ENCODE measurements at regions not wholly inside any gene's neighbourhood (a gene's known extent, or its start where the extent isn't known, plus 50 kb on each side); places are given as distances from the start of the nearest gene placed in this dataset.
"Not testable (repeated sequence)": the region's sequence is repeated elsewhere in the genome, so short reads cannot be mapped to it uniquely, and the experiment has no call there.

- no peak for DNase-seq (ENCODE audit: low read depth)
Observed at GRCh38 chr7:15049157-15049556, 146.6 kb upstream of the DGKB start.

GRCh38 chr7:15046861-15047260 is 144.3 kb upstream of the DGKB start:
- DNase-seq (ENCODE audit: low read depth): no peak

- DNase-seq (ENCODE audit: low read depth): no peak
Observed at GRCh38 chr7:15043931-15044330, 141.4 kb upstream of the DGKB start.

GRCh38 chr7:15042285-15043065 is 139.9 kb upstream of the DGKB start:
- no peak for DNase-seq (ENCODE audit: low read depth)

GRCh38 chr7:15041226-15041625 is 138.7 kb upstream of the DGKB start:
- no peak for DNase-seq (ENCODE audit: low read depth)

GRCh38 chr7:15035814-15036213 is 133.3 kb upstream of the DGKB start:
- DNase-seq (ENCODE audit: low read depth): no peak

- DNase-seq (ENCODE audit: low read depth): no peak
Observed at GRCh38 chr7:15033039-15033438, 130.5 kb upstream of the DGKB start.

- no peak for DNase-seq (ENCODE audit: low read depth)
Observed at GRCh38 chr7:15018981-15019380, 116.4 kb upstream of the DGKB start.

GRCh38 chr7:15016766-15017165 is 114.2 kb upstream of the DGKB start:
- no peak for DNase-seq (ENCODE audit: low read depth)

GRCh38 chr7:15016315-15016667 is 113.7 kb upstream of the DGKB start:
- no peak for DNase-seq (ENCODE audit: low read depth)

- peak; percentile 36 for DNase-seq (ENCODE audit: low read depth)
Observed at GRCh38 chr7:15015545-15016314, 113.2 kb upstream of the DGKB start.

GRCh38 chr7:15012135-15012534 is 109.6 kb upstream of the DGKB start:
- no peak for DNase-seq (ENCODE audit: low read depth)

GRCh38 chr7:15011289-15011688 is 108.7 kb upstream of the DGKB start:
- no peak for DNase-seq (ENCODE audit: low read depth)

GRCh38 chr7:15007507-15007906 is 105.0 kb upstream of the DGKB start:
- peak; percentile 2 for DNase-seq (ENCODE audit: low read depth)

GRCh38 chr7:15005672-15006071 is 103.1 kb upstream of the DGKB start:
- no peak for DNase-seq (ENCODE audit: low read depth)

- DNase-seq (ENCODE audit: low read depth): no peak
Observed at GRCh38 chr7:15000157-15000556, 97.6 kb upstream of the DGKB start.

- DNase-seq (ENCODE audit: low read depth): no peak
Observed at GRCh38 chr7:14999331-14999730, 96.8 kb upstream of the DGKB start.

- DNase-seq (ENCODE audit: low read depth): no peak
Observed at GRCh38 chr7:14995774-14996173, 93.2 kb upstream of the DGKB start.

GRCh38 chr7:14988941-14989340 is 86.4 kb upstream of the DGKB start:
- DNase-seq (ENCODE audit: low read depth): peak; percentile 28

- DNase-seq (ENCODE audit: low read depth): no peak
Observed at GRCh38 chr7:14978687-14979086, 76.1 kb upstream of the DGKB start.

GRCh38 chr7:14974688-14975087 is 72.1 kb upstream of the DGKB start:
- DNase-seq (ENCODE audit: low read depth): no peak

- DNase-seq (ENCODE audit: low read depth): no peak
Observed at GRCh38 chr7:14973712-14974428, 71.3 kb upstream of the DGKB start.

- not testable (repeated sequence) for DNase-seq (ENCODE audit: low read depth)
Observed at GRCh38 chr7:14971678-14972077, 69.1 kb upstream of the DGKB start.

Measured in fibroblast of the conjunctiva (primary cell).